ENCODE measurements at regions not wholly inside any gene's neighbourhood (a gene's known extent, or its start where the extent isn't known, plus 50 kb on each side); places are given as distances from the start of the nearest gene placed in this dataset.

DNA sequence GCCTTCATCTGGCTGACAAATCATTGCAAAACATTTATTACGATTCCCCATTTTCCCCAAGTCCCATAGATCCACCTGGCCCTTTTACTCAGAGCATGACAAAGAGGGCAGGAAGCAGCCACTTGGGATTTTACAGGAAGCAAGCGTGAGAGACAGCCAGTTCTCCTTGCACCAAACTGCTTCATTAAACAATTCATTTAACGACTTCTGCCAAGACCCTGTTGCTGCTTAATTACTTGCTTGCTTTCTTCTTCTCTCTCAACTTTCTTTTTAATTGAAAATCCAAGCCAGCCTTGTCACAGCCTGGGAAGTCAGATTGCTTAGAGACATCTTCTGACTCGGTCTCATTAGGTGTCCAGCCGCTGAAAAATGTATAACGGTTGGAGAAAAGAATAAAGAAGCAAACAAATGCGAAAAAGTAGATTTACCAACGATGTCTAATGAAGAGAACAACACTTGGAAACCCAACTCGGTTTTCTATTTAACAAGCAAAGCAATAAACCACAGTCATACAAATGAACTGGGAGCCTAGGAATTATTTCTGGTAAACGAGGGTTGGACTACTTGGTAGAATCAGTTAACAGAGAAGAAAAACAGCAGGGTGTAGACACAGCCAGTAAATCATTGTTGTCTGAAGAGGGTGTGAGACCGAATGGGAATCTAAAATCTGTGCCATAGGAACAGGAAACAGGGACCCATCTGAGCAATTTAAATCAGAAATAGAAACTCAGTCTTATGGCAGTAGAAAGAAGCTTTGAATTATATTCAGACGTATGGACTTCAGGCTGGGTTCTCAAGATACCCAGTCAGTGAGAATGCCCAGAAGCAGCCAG, 298.3 kb downstream of the LRRC3B start:
- H3K4me1 ChIP-seq (ENCODE audit: control insufficient read depth in 1 of 2, insufficient read depth in 2 of 2, low read length in 2 of 2) = no peaks in the 10 kb centered on the region
- TF ChIP-seq, protein P1, sequence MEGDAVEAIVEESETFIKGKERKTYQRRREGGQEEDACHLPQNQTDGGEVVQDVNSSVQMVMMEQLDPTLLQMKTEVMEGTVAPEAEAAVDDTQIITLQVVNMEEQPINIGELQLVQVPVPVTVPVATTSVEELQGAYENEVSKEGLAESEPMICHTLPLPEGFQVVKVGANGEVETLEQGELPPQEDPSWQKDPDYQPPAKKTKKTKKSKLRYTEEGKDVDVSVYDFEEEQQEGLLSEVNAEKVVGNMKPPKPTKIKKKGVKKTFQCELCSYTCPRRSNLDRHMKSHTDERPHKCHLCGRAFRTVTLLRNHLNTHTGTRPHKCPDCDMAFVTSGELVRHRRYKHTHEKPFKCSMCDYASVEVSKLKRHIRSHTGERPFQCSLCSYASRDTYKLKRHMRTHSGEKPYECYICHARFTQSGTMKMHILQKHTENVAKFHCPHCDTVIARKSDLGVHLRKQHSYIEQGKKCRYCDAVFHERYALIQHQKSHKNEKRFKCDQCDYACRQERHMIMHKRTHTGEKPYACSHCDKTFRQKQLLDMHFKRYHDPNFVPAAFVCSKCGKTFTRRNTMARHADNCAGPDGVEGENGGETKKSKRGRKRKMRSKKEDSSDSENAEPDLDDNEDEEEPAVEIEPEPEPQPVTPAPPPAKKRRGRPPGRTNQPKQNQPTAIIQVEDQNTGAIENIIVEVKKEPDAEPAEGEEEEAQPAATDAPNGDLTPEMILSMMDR (IDR thresholded peaks at IDR 0.05) = no peak
- Mint-ChIP-seq H3K9me3 (peaks cover 4 to 10% (median 6%) of the 10 kb centered on the region in 7 donors), H3K4me3 (no peak overlapping the region), H3K27me3 (ENCODE audit: low read depth in 3 of 3) (no peaks in the 10 kb centered on the region), H3K4me1 (no peaks in the 10 kb centered on the region), H3K27ac (no peak overlapping the region), H3K36me3 (no peaks in the 10 kb centered on the region)
- no peak overlapping the region for H3K4me2 ChIP-seq (replicated peaks; ENCODE audit: extremely low read depth, low read length, poor library complexity, severe bottlenecking)
- H3K9ac ChIP-seq (ENCODE audit: insufficient read depth, low read length, poor library complexity, severe bottlenecking) = no peak overlapping the region
- H3K27me3 ChIP-seq (ENCODE audit: control insufficient read depth in 2 of 2, insufficient read depth in 2 of 2, low read length in 2 of 2) = no peaks in the 10 kb centered on the region
- H3K79me2 ChIP-seq (ENCODE audit: insufficient read depth, low read length) = no peaks in the 10 kb centered on the region
- no peak overlapping the region for H3K4me3 ChIP-seq (replicated peaks in 1 of 3; ENCODE audit: low read depth in 2 of 3, low read length in 3 of 3)
- intact Hi-C loops (cut with micrococcal nuclease) = no loop called here
- DNase-seq = no peak
- H2AFZ ChIP-seq (ENCODE audit: insufficient read depth, low read depth, low read length, poor library complexity, severe bottlenecking) = no peak overlapping the region
- H3K27ac ChIP-seq (ENCODE audit: low read depth in 1 of 2, low read length in 2 of 2) = no peak overlapping the region
- 47% methylated on average over 10 of the region's 12 CpGs for WGBS (ENCODE audit: insufficient coverage)
- peaks cover 7 to 8% of the 10 kb centered on the region in 2 donors for H3K9me3 ChIP-seq (replicated peaks in 1 of 2; ENCODE audit: control insufficient read depth in 1 of 2, insufficient read depth in 1 of 2, low read length in 2 of 2)
- no peaks in the 10 kb centered on the region for H3K36me3 ChIP-seq (replicated peaks in 1 of 2; ENCODE audit: control insufficient read depth in 1 of 2, insufficient read depth in 2 of 2, low read length in 2 of 2)
- H4K20me1 ChIP-seq (ENCODE audit: insufficient read depth, low read length) = no peaks in the 10 kb centered on the region

DNA sequence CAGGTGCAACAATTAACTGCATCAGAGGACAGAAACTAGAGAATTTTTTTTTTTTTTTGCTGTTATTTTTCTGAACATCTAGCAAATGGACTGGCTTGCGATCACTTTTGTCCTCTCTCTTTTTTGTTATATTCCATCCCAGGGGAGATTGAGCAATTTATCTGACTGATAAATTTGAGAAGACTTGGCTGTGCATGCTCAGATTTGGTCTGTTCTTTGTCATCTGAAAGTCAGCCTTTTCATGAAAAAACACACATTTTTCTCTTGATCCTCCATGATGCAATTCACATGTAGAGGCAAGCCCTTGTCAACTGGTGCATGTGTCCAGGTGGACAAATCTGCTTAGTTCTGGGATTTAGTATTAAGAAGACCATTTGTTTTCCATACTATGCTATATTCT, 309.3 kb downstream of the LRRC3B start:
- Mint-ChIP-seq H3K27ac (no peak overlapping the region), H3K36me3 (no peaks in the 10 kb centered on the region), H3K4me3 (no peak overlapping the region), H3K9me3 (peaks cover 2 to 13% (median 3%) of the 10 kb centered on the region in 7 donors), H3K27me3 (ENCODE audit: low read depth in 3 of 3) (no peaks in the 10 kb centered on the region), H3K4me1 (no peaks in the 10 kb centered on the region)
- TF ChIP-seq, protein P1 (IDR thresholded peaks at IDR 0.05) = no peak
- Histone ChIP-seq H3K4me2 (replicated peaks; ENCODE audit: extremely low read depth, low read length, poor library complexity, severe bottlenecking) (no peak overlapping the region), H3K9ac (ENCODE audit: insufficient read depth, low read length, poor library complexity, severe bottlenecking) (no peak overlapping the region), H3K4me1 (ENCODE audit: control insufficient read depth in 1 of 2, insufficient read depth in 2 of 2, low read length in 2 of 2) (no peaks in the 10 kb centered on the region), H3K9me3 (replicated peaks in 1 of 2; ENCODE audit: control insufficient read depth in 1 of 2, insufficient read depth in 1 of 2, low read length in 2 of 2) (peaks cover 4 to 15% of the 10 kb centered on the region in 2 donors), H2AFZ (ENCODE audit: insufficient read depth, low read depth, low read length, poor library complexity, severe bottlenecking) (no peak overlapping the region), H4K20me1 (ENCODE audit: insufficient read depth, low read length) (no peaks in the 10 kb centered on the region), H3K27me3 (ENCODE audit: control insufficient read depth in 2 of 2, insufficient read depth in 2 of 2, low read length in 2 of 2) (no peaks in the 10 kb centered on the region), H3K27ac (ENCODE audit: low read depth in 1 of 2, low read length in 2 of 2) (no peak overlapping the region), H3K79me2 (ENCODE audit: insufficient read depth, low read length) (no peaks in the 10 kb centered on the region), H3K4me3 (replicated peaks in 1 of 3; ENCODE audit: low read depth in 2 of 3, low read length in 3 of 3) (no peak overlapping the region), H3K36me3 (replicated peaks in 1 of 2; ENCODE audit: control insufficient read depth in 1 of 2, insufficient read depth in 2 of 2, low read length in 2 of 2) (no peaks in the 10 kb centered on the region)
- intact Hi-C loops (cut with micrococcal nuclease) = no loop called here
- DNase-seq = no peak
- WGBS (ENCODE audit: insufficient coverage) = no CpG with 5 or more reads among the region's 1 CpG
